DND-41 (cell line): ENCODE measurements at regions not wholly inside any gene's neighbourhood (a gene's known extent, or its start where the extent isn't known, plus 50 kb on each side); places are given as distances from the start of the nearest gene placed in this dataset.

Source experiments
- CTCF ChIP-seq: IDR thresholded peaks from 2 replicates; pipeline ENCODE4 v1.5.1; 2012; ENCODE audit warnings: borderline replicate concordance, low read length, moderate library complexity, mild to moderate bottlenecking; ENCODE audit not compliant: poor library complexity, severe bottlenecking; ENCODE audit errors: extremely low read depth
- EZH2 ChIP-seq: IDR thresholded peaks from 3 replicates; pipeline ENCODE4 v1.6.1; 2012; ENCODE audit warnings: borderline replicate concordance, low read depth, mild to moderate bottlenecking, moderate library complexity, low read length, inconsistent platforms; ENCODE audit not compliant: severe bottlenecking

GRCh38 chrX:124747295-124747694, 400.9 kb downstream of the SH2D1A start:
- TF ChIP-seq EZH2 (no peak), CTCF (no peak)
